GM12872 (cell line): ENCODE measurements at regions not wholly inside any gene's neighbourhood (a gene's known extent, or its start where the extent isn't known, plus 50 kb on each side); places are given as distances from the start of the nearest gene placed in this dataset.
A peak's percentile ranks its signal among the peaks of the same experiment; 100 is the strongest.

Experiments used
- TF ChIP-seq, protein P1 (sequence below): IDR thresholded peaks from 3 replicates; pipeline ENCODE4 v1.5.1; 2011; ENCODE audit warnings: low read depth, mild to moderate bottlenecking, low read length, moderate library complexity; ENCODE audit not compliant: insufficient read depth

DNA sequence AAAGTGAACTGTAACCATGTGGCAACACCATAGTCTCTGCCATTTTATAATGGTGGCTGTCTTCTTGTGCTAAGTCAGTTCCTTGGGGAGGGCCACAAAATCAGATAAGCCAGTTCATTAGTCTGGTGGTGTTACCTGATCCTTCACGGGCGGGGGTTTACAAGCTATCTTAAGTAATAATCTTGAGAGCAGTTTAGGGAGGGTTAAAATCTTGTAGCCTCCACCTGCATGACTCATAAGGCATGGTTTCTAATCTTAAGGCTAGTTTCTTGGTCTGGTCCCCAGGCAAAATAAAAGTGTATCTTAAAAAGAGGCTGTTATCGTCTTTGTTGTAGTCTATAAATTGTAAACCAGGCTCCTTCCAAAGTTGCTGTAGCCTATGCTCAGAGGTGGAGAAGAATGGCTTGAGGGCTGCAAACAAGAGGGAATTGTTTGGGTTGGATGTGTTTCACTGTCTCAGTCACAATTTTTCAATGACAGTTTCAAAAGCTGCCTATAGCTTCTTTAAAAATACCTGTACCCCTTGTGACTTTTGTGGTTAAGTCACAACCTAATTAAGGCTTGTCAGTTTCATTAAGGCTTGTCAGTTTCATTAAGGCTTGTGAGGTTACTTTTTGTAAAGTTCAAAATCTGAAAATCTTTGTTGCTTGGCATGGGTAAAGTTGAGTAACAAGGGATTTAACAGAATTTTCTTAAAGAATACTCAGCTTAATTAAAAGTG lies 135.7 kb downstream of the RPS4Y2 start:
- TF ChIP-seq, protein P1, sequence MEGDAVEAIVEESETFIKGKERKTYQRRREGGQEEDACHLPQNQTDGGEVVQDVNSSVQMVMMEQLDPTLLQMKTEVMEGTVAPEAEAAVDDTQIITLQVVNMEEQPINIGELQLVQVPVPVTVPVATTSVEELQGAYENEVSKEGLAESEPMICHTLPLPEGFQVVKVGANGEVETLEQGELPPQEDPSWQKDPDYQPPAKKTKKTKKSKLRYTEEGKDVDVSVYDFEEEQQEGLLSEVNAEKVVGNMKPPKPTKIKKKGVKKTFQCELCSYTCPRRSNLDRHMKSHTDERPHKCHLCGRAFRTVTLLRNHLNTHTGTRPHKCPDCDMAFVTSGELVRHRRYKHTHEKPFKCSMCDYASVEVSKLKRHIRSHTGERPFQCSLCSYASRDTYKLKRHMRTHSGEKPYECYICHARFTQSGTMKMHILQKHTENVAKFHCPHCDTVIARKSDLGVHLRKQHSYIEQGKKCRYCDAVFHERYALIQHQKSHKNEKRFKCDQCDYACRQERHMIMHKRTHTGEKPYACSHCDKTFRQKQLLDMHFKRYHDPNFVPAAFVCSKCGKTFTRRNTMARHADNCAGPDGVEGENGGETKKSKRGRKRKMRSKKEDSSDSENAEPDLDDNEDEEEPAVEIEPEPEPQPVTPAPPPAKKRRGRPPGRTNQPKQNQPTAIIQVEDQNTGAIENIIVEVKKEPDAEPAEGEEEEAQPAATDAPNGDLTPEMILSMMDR, result no peak

GRCh38 chrY:20929691-20930342 lies 173.9 kb downstream of the RPS4Y2 start:
- TF ChIP-seq, protein P1, result no peak

DNA sequence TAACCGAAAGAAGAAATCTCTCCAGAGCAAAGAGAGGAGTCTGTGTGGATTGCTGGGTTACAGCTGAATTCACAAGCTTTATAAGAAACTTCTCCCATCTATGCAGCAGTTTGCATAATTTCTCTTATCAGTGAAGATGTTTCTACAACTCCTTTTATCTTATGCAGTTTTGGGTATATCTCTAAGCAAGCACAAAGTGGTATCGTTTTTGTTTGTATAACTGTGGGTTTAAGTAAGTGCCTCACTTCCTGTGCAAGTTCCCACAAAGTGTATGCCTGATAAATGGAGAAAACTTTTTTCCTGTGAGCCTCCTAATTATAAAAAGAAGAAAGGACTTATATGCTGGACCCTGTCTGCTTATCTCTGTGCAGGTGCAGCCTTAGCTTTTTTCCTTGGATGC lies 205.6 kb downstream of the RPS4Y2 start:
- TF ChIP-seq, protein P1, result no peak

GRCh38 chrY:20967828-20968227 lies 211.9 kb downstream of the RPS4Y2 start:
- TF ChIP-seq, protein P1, result no peak

DNA sequence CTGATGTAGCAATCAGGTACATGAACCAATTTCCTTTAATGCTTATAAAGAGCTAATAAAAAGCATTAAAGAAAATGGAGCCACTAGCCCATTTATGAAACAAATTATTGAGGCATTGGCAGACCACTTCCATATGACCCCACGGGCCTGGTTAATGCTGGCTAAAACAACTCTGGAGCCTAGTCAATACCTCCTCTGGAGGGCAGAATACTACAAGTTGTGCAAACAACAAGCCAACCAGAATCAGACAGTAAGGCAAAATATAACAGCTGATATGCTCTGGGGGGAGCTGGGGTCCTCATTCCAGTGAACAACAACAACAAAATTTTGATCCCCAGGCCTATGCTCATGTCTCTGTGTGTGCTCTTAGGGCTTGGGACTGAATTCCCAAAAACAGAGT lies 212.3 kb downstream of the RPS4Y2 start:
- TF ChIP-seq, protein P1, result 0 out of 3 replicates have a peak, but pooled peaks have one; percentile 15

GRCh38 chrY:20971371-20971770 lies 215.5 kb downstream of the RPS4Y2 start:
- TF ChIP-seq, protein P1, result no peak

DNA sequence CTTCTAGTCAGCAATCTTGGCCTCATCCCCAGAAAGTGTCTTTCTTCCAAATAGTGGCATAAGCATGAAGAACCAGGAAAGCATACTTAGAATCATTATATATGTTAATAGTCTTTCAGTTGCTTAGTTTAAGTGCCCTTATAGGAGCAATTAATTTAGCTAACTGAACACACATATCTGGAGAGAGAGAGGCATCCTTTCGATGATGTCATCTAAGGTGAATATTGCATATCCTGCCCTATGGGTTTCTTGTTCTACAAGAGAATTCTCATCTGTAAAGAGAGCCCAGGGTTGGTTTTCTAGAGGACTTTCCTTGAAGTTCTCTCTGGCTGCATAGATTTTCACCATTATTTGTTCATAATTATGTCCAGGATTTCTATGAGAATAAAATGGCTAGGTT lies 230.1 kb downstream of the RPS4Y2 start:
- TF ChIP-seq, protein P1, result no peak
